Pancreas (tissue), 10 donors: ENCODE measurements at regions not wholly inside any gene's neighbourhood (a gene's known extent, or its start where the extent isn't known, plus 50 kb on each side); places are given as distances from the start of the nearest gene placed in this dataset.

Source experiments
- ATAC-seq, 4 donors: fragments of 200-7000 bp; cut with Tn5 transposase; one replicate each; pipeline versions ENCODE4 v1.8.0 to v1.9.1; 2020; ENCODE audit warnings: mild to moderate bottlenecking in 4 of 4, moderate library complexity in 4 of 4
- DNase-seq, 6 donors: peaks; one replicate each; pipeline ENCODE4 v3.0.0-alpha.2; 2020
- FAIRE-seq: peaks from 2 replicates; lab custom pipeline; 2012; peaks lifted over from hg19 to GRCh38; lab: Jason Lieb, UNC
- H3K27ac ChIP-seq, 4 donors: fragments of 200-600 bp; sonication (generic); 1 replicate in 3 of 4; 2 replicates in 1 of 4; pipeline versions ENCODE4 v1.5.0 to v1.8.0; 2020
- H3K27me3 ChIP-seq, 4 donors: fragments of 200-600 bp; one replicate each; pipeline ENCODE4 v1.8.0; 2021
- H3K36me3 ChIP-seq, 3 donors: fragments of 200-600 bp; sonication (generic) in 1 of 3; one replicate each; pipeline versions ENCODE4 v1.5.0 to v1.8.0; 2020 to 2021
- H3K4me1 ChIP-seq, 3 donors: fragments of 200-600 bp; one replicate each; pipeline ENCODE4 v1.8.0; 2021
- H3K4me3 ChIP-seq, 4 donors: fragments of 200-600 bp; sonication (generic) in 2 of 4; one replicate each; pipeline versions ENCODE4 v1.5.0 to v1.8.0; 2020 to 2021
- H3K9me3 ChIP-seq, 4 donors: fragments of 200-600 bp; one replicate each; pipeline ENCODE4 v1.8.0; 2021
- CTCF ChIP-seq, 4 donors: fragments of 200-600 bp; sonication (generic) in 3 of 4; IDR thresholded peaks; one replicate each; pipeline versions ENCODE4 v1.5.0 to v1.8.0; 2021; ENCODE audit warnings: antibody characterized with exemption in 4 of 4
- WGBS, 2 donors: extraction: QIAGEN DNeasy Blood & Tissue Kit; methylation state at CpG; one replicate each; pipeline ENCODE4 v1.1.7; 2013; 5-methylcytosine and 5-hydroxymethylcytosine counted together
- intact Hi-C, 3 donors: fragments of 100-400 bp; cut with DNase I; formaldehyde crosslinking; loops; one replicate each; pipeline versions ENCODE4 v1.11.1 to v1.14.2; 2022
- donor health status: healthy with polysubstance abuse.
- donor health status: DM: no; HTN: no; CAD: no; lungs with moderate emphysema.
- donor health status: DM: no; HTN: no; CAD: no.
- donor health status: control.
- donor health status: control.
- donor health status: Bipolar disorder and iron deficiency.
- donor health status: DM: yes; HTN: yes; CAD: no.
- donor health status: DM: no; HTN: no; CAD: no.
- donor health status: DM: no; HTN: no; CAD: no.
- donor health status: DM: yes; HTN: yes; CAD: no.

- H3K36me3 ChIP-seq = no peaks in the 10 kb centered on the region
- peak in 3 of 4 donors; percentile 32 to 43 (median 39) for TF ChIP-seq CTCF (IDR thresholded peaks at IDR 0.05)
- intact Hi-C loops = no loop called here
- FAIRE-seq = no peak
- peak in 5 of 6 donors; percentile 30 to 55 (median 40) for DNase-seq
- H3K9me3 ChIP-seq = no peaks in the 10 kb centered on the region
- no peak overlapping the region for H3K27ac ChIP-seq
- no peaks in the 10 kb centered on the region for H3K4me1 ChIP-seq
- 25 to 34% methylated on average over 7 of the region's 7 CpGs for WGBS, 2 donors
- no peaks in the 10 kb centered on the region for H3K27me3 ChIP-seq
- ATAC-seq = peak in 3 of 4 donors; percentile 84 to 91 (median 89)
- no peak overlapping the region for H3K4me3 ChIP-seq
These were observed 802.9 kb downstream of the MAFB start for GRCh38 chr20:39885975-39886649.

- WGBS, 2 donors = 66 to 82% methylated on average over 1 of the region's 1 CpG
- no peak overlapping the region for H3K27ac ChIP-seq
- intact Hi-C loops = no loop called here
- DNase-seq (no peak), FAIRE-seq (no peak), ATAC-seq (no peak)
- H3K27me3 ChIP-seq = no peaks in the 10 kb centered on the region
- no peaks in the 10 kb centered on the region for H3K4me1 ChIP-seq
- no peak overlapping the region for H3K4me3 ChIP-seq
- H3K9me3 ChIP-seq = no peaks in the 10 kb centered on the region
- no peaks in the 10 kb centered on the region for H3K36me3 ChIP-seq
- no peak for TF ChIP-seq CTCF (IDR thresholded peaks at IDR 0.05)
These were observed 806.2 kb downstream of the MAFB start for GRCh38 chr20:39882806-39883205.

GRCh38 chr20:39880890-39881289, 808.1 kb downstream of the MAFB start:
- intact Hi-C loops = no loop called here
- H3K9me3 ChIP-seq = no peaks in the 10 kb centered on the region
- no peaks in the 10 kb centered on the region for H3K27me3 ChIP-seq
- H3K4me1 ChIP-seq = no peaks in the 10 kb centered on the region
- 80 to 81% methylated on average over 4 of the region's 4 CpGs for WGBS, 2 donors
- DNase-seq = no peak
- no peaks in the 10 kb centered on the region for H3K36me3 ChIP-seq
- no peak for TF ChIP-seq CTCF (IDR thresholded peaks at IDR 0.05)
- ATAC-seq = peak in 1 of 4 donors; percentile 40
- FAIRE-seq = no peak
- no peak overlapping the region for H3K4me3 ChIP-seq
- no peak overlapping the region for H3K27ac ChIP-seq

- 66 to 74% methylated on average over 2 of the region's 2 CpGs for WGBS, 2 donors
- no peak for FAIRE-seq
These were observed 809.7 kb downstream of the MAFB start for GRCh38 chr20:39879296-39879695.

More at GRCh38 chr20:39879296-39879695, 809.7 kb downstream of the MAFB start:
- no peak for ATAC-seq
- no peak overlapping the region for H3K27ac ChIP-seq
- no peaks in the 10 kb centered on the region for H3K36me3 ChIP-seq
- no peaks in the 10 kb centered on the region for H3K4me1 ChIP-seq
- DNase-seq = no peak
- intact Hi-C loops = no loop called here
- no peaks in the 10 kb centered on the region for H3K9me3 ChIP-seq
- H3K4me3 ChIP-seq = no peak overlapping the region
- no peaks in the 10 kb centered on the region for H3K27me3 ChIP-seq
- no peak for TF ChIP-seq CTCF (IDR thresholded peaks at IDR 0.05)
